Endodermal cell (in vitro differentiated cells): ENCODE measurements at regions not wholly inside any gene's neighbourhood (a gene's known extent, or its start where the extent isn't known, plus 50 kb on each side); places are given as distances from the start of the nearest gene placed in this dataset.

Experiments used
- DNase-seq: peaks from one replicate; pipeline ENCODE4 v3.0.0-alpha.2; 2017
- H3K27ac ChIP-seq: 2 replicates; pipeline ENCODE4 v1.5.1; 2013; ENCODE audit warnings: mild to moderate bottlenecking, low read depth, low read length, moderate library complexity
- H3K27me3 ChIP-seq: 2 replicates; pipeline ENCODE4 v1.6.1; 2013; ENCODE audit warnings: mild to moderate bottlenecking, low read length, moderate library complexity; ENCODE audit not compliant: insufficient read depth, control insufficient read depth, poor library complexity, severe bottlenecking
- H3K36me3 ChIP-seq: 2 replicates; pipeline ENCODE4 v1.7.0; 2013; ENCODE audit warnings: mild to moderate bottlenecking, low read length, moderate library complexity; ENCODE audit not compliant: control insufficient read depth, insufficient read depth
- H3K4me1 ChIP-seq: one replicate; pipeline ENCODE4 v1.7.0; 2013; ENCODE audit warnings: low read length; ENCODE audit not compliant: control insufficient read depth, insufficient read depth
- H3K4me3 ChIP-seq: 2 replicates; pipeline ENCODE4 v1.5.1; 2013; ENCODE audit warnings: mild to moderate bottlenecking, low read length, moderate library complexity
- H3K9ac ChIP-seq: 2 replicates; pipeline ENCODE4 v1.6.1; 2013; ENCODE audit warnings: mild to moderate bottlenecking, low read length, moderate library complexity; ENCODE audit not compliant: poor library complexity, severe bottlenecking; ENCODE audit errors: extremely low read depth
- H3K9me3 ChIP-seq: 2 replicates; pipeline ENCODE4 v1.6.1; 2013; ENCODE audit warnings: mild to moderate bottlenecking, low read length, moderate library complexity; ENCODE audit not compliant: control insufficient read depth
- H3K27ac Mint-ChIP-seq: 2 replicates; pipeline ENCODE4 v1.8.0; 2020; ENCODE audit warnings: mixed read lengths
- H3K27me3 Mint-ChIP-seq: 2 replicates; pipeline ENCODE4 v1.8.0; 2021; ENCODE audit warnings: mild to moderate bottlenecking, mixed read lengths; ENCODE audit not compliant: insufficient read depth
- H3K36me3 Mint-ChIP-seq: 2 replicates; pipeline ENCODE4 v1.8.0; 2020; ENCODE audit warnings: low read depth, mixed read lengths
- H3K4me1 Mint-ChIP-seq: 2 replicates; pipeline ENCODE4 v1.8.0; 2020; ENCODE audit warnings: mixed read lengths
- H3K4me3 Mint-ChIP-seq: 2 replicates; pipeline ENCODE4 v1.8.0; 2020; ENCODE audit warnings: mild to moderate bottlenecking, moderate library complexity, mixed read lengths
- H3K9me3 Mint-ChIP-seq: 2 replicates; pipeline ENCODE4 v1.8.0; 2020; ENCODE audit warnings: mild to moderate bottlenecking, mixed read lengths
- CTCF ChIP-seq: fragments of 200-600 bp; sonication (generic); conservative IDR thresholded peaks from 2 replicates; pipeline ENCODE4 v1.5.0; 2021; ENCODE audit warnings: antibody characterized with exemption, mild to moderate bottlenecking
- WGBS, 2 experiments: methylation state at CpG; one replicate each; pipeline versions ENCODE4 v1.1.5 to v1.1.7; 2013; ENCODE audit warnings: missing lambda C conversion rate in 2 of 2, mixed read lengths in 1 of 2; ENCODE audit not compliant: insufficient coverage in 1 of 2, insufficient read length in 1 of 2; 5-methylcytosine and 5-hydroxymethylcytosine counted together

DNA sequence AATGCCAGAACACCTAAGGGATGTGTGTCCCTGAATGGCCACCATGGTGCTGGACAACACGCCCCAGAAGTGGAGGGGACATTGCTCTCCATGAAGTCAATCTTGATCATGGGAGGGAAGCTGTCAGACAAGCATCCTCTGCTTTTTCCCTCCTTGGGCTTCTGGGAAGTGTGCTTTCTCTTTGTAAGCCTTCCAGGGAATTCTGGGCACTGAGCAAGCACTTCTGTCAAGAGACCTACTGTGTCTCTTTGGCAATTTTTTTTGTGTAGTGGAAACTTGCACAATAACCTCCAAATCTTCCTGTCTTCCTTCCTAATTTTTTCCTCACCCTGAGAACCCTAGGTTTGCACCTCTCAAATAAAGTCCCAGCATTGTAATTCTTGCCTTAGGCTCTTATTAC lies 132.0 kb downstream of the SEC61B start:
- Histone ChIP-seq H3K36me3 (no peaks in the 10 kb centered on the region), H3K4me3 (no peak overlapping the region), H3K9ac (no peak overlapping the region), H3K4me1 (no peaks in the 10 kb centered on the region), H3K27me3 (peaks cover 5% of the 10 kb centered on the region), H3K27ac (no peak overlapping the region), H3K9me3 (no peaks in the 10 kb centered on the region)
- peaks cover 7% of the 10 kb centered on the region for H3K4me1 Mint-ChIP-seq
- H3K27me3 Mint-ChIP-seq = peaks cover 9% of the 10 kb centered on the region
- H3K27ac Mint-ChIP-seq = no peak overlapping the region
- H3K4me3 Mint-ChIP-seq = no peak overlapping the region
- 97 to 100% methylated on average over 1 of the region's 1 CpG for WGBS, 2 experiments
- no peaks in the 10 kb centered on the region for H3K9me3 Mint-ChIP-seq
- DNase-seq = no peak
- no peaks in the 10 kb centered on the region for H3K36me3 Mint-ChIP-seq
- no peak for TF ChIP-seq CTCF

GRCh38 chr9:99356512-99356971 lies 134.5 kb downstream of the SEC61B start:
- peaks cover 5% of the 10 kb centered on the region for H3K27me3 ChIP-seq
- Mint-ChIP-seq H3K4me1 (peaks cover 13% of the 10 kb centered on the region), H3K9me3 (no peaks in the 10 kb centered on the region), H3K27ac (no peak overlapping the region), H3K4me3 (no peak overlapping the region), H3K27me3 (peaks cover 15% of the 10 kb centered on the region), H3K36me3 (no peaks in the 10 kb centered on the region)
- H3K4me1 ChIP-seq = no peaks in the 10 kb centered on the region
- no peaks in the 10 kb centered on the region for H3K36me3 ChIP-seq
- 91 to 93% methylated on average over 4 to 5 of the region's 5 CpGs for WGBS, 2 experiments
- no peak for DNase-seq
- H3K27ac ChIP-seq = no peak overlapping the region
- H3K9ac ChIP-seq = no peak overlapping the region
- no peak overlapping the region for H3K4me3 ChIP-seq
- H3K9me3 ChIP-seq = no peaks in the 10 kb centered on the region
- no peak for TF ChIP-seq CTCF

GRCh38 chr9:99357575-99357974 lies 135.5 kb downstream of the SEC61B start:
- Mint-ChIP-seq H3K27me3 (peaks cover 19% of the 10 kb centered on the region), H3K9me3 (no peaks in the 10 kb centered on the region), H3K4me1 (peaks cover 13% of the 10 kb centered on the region), H3K27ac (no peak overlapping the region), H3K36me3 (no peaks in the 10 kb centered on the region), H3K4me3 (no peak overlapping the region)
- 75 to 90% methylated on average over 1 to 6 of the region's 6 CpGs for WGBS, 2 experiments
- no peak for DNase-seq
- TF ChIP-seq CTCF = no peak
- no peak overlapping the region for H3K27ac ChIP-seq
- no peak overlapping the region for H3K4me3 ChIP-seq
- no peaks in the 10 kb centered on the region for H3K36me3 ChIP-seq
- peaks cover 5% of the 10 kb centered on the region for H3K27me3 ChIP-seq
- H3K4me1 ChIP-seq = no peaks in the 10 kb centered on the region
- H3K9ac ChIP-seq = no peak overlapping the region
- no peaks in the 10 kb centered on the region for H3K9me3 ChIP-seq
